ENCODE measurements at regions not wholly inside any gene's neighbourhood (a gene's known extent, or its start where the extent isn't known, plus 50 kb on each side); places are given as distances from the start of the nearest gene placed in this dataset.

DNA sequence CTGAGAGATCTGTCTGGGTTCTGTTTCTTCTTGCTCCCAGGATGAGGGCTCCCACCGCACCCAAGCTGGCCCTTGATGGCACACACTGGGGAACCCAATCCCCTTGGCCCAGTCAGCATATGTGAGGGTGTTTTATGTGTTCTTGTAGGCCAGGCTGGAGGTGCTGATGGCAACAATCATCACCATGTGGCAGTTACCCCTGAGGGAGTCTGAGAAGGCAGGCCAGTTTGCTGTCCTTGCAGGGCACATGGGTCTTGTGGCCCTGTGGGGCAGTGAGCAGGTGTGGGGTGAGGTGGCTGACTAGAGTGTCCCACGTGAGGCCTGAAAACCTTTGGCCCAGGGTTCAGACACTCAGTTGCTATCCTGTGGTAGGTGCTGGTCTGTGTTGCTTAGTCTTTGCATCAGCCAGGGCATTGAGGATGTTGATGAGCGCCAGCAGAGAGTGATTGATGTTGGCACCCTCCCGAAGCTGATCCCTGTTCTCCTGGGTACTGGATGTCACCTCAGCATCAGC is 2183.0 kb downstream of the TP53TG3F start:
- TF ChIP-seq, protein P1, sequence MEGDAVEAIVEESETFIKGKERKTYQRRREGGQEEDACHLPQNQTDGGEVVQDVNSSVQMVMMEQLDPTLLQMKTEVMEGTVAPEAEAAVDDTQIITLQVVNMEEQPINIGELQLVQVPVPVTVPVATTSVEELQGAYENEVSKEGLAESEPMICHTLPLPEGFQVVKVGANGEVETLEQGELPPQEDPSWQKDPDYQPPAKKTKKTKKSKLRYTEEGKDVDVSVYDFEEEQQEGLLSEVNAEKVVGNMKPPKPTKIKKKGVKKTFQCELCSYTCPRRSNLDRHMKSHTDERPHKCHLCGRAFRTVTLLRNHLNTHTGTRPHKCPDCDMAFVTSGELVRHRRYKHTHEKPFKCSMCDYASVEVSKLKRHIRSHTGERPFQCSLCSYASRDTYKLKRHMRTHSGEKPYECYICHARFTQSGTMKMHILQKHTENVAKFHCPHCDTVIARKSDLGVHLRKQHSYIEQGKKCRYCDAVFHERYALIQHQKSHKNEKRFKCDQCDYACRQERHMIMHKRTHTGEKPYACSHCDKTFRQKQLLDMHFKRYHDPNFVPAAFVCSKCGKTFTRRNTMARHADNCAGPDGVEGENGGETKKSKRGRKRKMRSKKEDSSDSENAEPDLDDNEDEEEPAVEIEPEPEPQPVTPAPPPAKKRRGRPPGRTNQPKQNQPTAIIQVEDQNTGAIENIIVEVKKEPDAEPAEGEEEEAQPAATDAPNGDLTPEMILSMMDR (IDR thresholded peaks at IDR 0.05): no peak
- no peak for TF ChIP-seq EP300 (IDR thresholded peaks at IDR 0.05)
